Activated naive CD4-positive, alpha-beta T cell treated with Interleukin-2 at 50 U/mL for 16 hours (primary cell): ENCODE measurements at regions not wholly inside any gene's neighbourhood (a gene's known extent, or its start where the extent isn't known, plus 50 kb on each side); places are given as distances from the start of the nearest gene placed in this dataset.
"Not testable (repeated sequence)": the region's sequence is repeated elsewhere in the genome, so short reads cannot be mapped to it uniquely, and the experiment has no call there.

Experiments
- DNase-seq: peaks from one replicate; pipeline ENCODE4 v3.0.0-alpha.2; 2020

- no peak for DNase-seq
Measured at GRCh38 chrX:121179972-121180371, 132.6 kb downstream of the GLUD2 start.

- no peak for DNase-seq
Measured at GRCh38 chrX:121191779-121192178, 144.4 kb downstream of the GLUD2 start.

- no peak for DNase-seq
Measured at GRCh38 chrX:121195719-121196118, 148.3 kb downstream of the GLUD2 start.

GRCh38 chrX:121196872-121197444, 149.5 kb downstream of the GLUD2 start:
- DNase-seq = not testable (repeated sequence)

DNA sequence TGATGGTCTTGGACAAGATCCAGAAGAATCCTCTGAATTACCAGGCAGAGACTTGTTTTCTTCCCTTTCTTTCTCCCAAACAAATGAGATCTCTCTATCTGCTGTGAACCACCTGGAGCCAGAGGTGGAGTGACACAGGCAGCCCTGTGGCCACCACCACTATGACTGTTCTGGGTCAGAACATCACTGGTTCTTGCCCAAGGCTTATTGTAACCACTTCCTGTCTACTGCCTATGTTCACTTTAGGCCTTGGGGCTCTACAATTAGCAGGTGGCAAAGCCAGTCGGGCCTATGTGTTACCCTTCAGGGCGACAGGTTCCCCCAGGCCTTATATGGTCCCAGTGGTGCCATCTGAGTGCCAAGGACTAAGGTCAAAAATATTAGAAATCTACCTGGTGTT, 161.2 kb downstream of the GLUD2 start:
- no peak for DNase-seq

DNA sequence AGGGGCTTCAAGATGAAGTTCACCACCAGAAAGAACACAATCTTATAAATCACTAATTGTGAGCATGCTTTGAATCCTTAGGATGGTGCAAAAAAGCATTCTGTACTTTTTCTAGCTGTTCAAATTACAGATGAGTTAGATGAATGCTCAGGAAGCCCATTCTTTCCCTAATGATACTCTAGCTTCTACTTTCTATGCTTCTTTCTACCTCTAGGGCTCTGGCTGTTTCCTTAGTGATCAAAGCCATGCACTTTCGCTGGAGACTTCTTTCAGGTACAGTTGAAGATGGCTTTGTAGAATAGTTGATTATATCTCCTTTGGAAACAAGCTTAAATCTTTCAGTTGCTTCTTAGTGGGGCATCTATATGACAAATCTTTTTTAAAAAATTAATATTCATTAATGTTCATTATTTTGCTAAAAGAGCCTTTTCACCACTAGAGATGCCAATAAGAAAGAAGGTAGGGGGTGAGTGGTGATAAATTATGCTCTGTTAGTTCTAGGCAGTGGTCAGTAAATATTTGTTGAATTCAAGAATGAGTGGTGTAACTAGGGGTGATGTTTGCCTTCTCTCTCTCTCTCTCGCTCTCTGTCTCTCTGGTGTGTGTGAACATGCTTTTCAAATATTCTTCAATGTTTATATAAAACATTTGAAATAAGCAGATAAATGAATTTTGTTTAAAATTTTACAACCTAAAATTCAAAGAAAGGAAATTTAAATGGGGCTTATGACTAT, 169.4 kb downstream of the GLUD2 start:
- DNase-seq = no peak

- DNase-seq = no peak
Measured at GRCh38 chrX:121221322-121221977, 174.0 kb downstream of the GLUD2 start.

GRCh38 chrX:121227888-121228287, 180.5 kb downstream of the GLUD2 start:
- no peak for DNase-seq

DNA sequence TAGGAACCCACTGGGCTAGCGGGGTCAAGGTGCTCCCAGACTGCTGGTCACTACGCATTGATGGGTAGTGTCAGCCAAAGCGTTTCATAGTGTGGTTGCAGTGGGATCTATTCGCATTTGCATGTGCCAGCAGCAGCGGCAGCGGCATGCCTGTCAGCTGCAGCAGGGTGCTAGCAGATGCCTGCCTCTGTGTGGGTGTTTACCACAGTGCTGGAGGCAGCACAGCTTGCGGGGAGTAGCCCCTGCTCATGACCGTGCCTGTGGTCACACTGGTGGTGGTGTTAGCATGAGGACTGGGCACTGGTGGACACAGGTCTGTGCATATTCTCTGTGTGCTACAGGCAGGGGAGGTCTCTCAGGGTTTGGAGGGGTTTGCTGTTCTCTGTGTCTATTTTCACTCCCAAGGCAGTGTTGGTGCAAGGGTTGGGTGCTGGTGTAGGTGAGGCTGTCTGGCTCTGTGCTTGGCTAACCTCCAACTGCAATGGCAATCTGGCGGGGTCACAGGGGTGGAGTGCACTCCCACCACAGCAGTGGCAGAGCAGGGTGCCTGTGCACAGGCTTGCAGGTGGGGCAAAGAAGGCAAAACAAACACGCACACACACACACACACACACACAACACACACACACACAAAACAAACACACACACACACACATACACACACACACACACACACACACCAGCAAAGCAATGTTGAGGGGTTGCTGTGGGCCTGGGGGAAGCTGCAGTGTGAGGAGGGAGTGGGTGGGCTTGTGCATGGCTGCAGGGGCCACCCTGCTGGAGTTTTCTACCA, 184.4 kb downstream of the GLUD2 start:
- no peak for DNase-seq

- no peak for DNase-seq
Measured at GRCh38 chrX:121236040-121236439, 188.6 kb downstream of the GLUD2 start.

- DNase-seq = no peak
Measured at GRCh38 chrX:121238093-121238492, 190.7 kb downstream of the GLUD2 start.

DNA sequence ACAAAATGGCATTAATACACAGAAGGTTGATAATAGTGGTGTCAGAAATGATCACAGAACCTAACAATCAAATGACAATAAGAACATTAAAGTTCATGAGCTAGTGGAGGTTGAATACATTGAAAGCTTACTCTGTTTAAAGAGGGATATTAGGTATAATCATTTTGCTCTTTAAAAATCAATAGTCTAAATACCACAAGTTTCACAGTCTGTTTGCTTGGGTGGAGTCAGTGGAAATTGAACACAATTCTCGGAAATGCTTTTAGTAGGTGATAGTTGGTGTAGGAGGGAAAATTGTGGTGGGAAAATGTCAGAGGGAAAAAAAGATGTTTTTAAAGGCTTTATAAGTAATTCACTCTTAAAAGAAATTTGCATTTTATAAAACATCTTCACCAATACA, 197.1 kb downstream of the GLUD2 start:
- no peak for DNase-seq

- DNase-seq = no peak
Measured at GRCh38 chrX:121245763-121246162, 198.4 kb downstream of the GLUD2 start.

- no peak for DNase-seq
Measured at GRCh38 chrX:121254336-121254735, 206.9 kb downstream of the GLUD2 start.

DNA sequence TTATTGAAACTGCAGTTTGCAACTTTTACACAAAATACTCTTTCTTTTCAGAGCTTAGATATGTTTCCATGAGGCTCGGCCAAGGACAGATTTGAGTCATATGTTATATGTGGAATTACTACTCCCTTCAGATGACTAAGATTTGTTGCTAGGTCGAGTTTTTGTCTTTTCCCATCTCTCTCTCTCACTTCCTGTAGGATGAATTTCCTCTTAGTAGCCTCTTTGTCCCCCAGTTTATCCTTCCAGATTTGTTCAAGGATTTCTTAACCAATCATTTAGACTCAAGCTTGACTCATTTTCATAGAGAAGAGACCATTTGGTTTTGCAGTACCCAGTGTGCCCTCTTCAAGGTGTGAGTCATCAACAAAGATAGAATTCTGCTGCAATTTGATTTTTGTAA, 209.2 kb downstream of the GLUD2 start:
- no peak for DNase-seq

GRCh38 chrX:121258545-121258944, 211.1 kb downstream of the GLUD2 start:
- DNase-seq = no peak

- no peak for DNase-seq
Measured at GRCh38 chrX:121259170-121259569, 211.8 kb downstream of the GLUD2 start.

DNA sequence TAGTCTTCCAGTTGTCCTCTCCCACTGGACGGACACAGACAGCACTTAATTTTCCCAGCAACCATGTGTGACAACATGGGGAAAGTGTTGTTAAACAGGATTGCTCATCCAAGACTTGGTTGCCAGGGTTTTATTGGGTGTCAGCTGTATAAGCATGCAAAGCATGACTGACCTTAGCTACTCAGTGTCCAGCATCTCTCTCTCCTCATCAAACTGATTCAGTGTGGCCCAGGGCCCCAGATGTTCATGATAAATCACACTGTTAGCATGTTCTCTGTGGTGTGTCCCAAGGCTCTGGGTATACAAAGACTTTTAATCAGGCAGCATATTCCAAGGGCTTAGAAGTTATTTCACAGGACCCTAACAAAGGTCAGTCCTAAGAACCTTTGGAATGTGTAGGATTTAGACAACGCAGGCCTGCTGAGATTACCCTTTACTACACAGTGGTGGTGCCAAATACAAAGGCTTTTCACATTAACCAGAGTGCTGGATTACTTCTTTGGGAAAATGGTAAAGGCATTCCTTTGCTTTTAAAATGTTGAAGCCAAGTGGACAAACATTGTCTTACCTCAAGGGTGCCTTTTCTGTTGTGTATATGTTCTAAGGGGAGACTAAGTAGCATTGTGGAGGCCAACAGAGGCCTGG, 213.3 kb downstream of the GLUD2 start:
- no peak for DNase-seq

DNA sequence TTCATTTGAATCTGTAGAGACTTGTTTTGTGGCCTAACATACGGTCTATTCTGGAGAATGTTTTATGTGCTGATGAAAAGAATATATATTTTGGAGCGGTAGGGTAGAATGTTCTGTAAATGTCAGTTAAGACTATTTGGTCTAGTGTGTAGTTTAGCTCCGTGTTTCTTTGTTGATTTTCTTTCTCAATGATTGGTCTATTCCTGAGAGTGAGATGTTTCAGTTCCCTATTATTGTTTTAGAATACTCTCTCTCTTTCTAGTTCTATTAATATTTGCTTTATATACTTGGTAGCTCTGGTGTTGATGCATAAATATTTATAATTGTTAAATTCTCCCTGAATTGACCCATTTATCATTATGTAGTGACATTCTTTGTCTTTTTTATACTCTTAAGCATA, 236.5 kb downstream of the GLUD2 start:
- no peak for DNase-seq

GRCh38 chrX:121298499-121298898, 251.1 kb downstream of the GLUD2 start:
- no peak for DNase-seq

GRCh38 chrX:121301356-121301755, 253.9 kb downstream of the GLUD2 start:
- no peak for DNase-seq

- DNase-seq = no peak
Measured at GRCh38 chrX:121301822-121302221, 254.4 kb downstream of the GLUD2 start.

- no peak for DNase-seq
Measured at GRCh38 chrX:121307449-121307848, 260.0 kb downstream of the GLUD2 start.
